ENCODE measurements at regions not wholly inside any gene's neighbourhood (a gene's known extent, or its start where the extent isn't known, plus 50 kb on each side); places are given as distances from the start of the nearest gene placed in this dataset.
"Not testable (repeated sequence)": the region's sequence is repeated elsewhere in the genome, so short reads cannot be mapped to it uniquely, and the experiment has no call there.

- intact Hi-C loops (cut with DNase I) = no loop called here
- DNase-seq = no peak
- FAIRE-seq = no peak
- Histone ChIP-seq H3K36me3 (no peaks in the 10 kb centered on the region), H3K27me3 (no peaks in the 10 kb centered on the region), H3K27ac (no peak overlapping the region), H3K4me3 (no peak overlapping the region), H3K9me3 (no peaks in the 10 kb centered on the region), H3K4me1 (no peaks in the 10 kb centered on the region)
- ATAC-seq = no peak
- WGBS, 2 donors = 47 to 64% methylated on average over 2 of the region's 2 CpGs
- no peak for TF ChIP-seq CTCF (IDR thresholded peaks at IDR 0.05)
These were observed 157.4 kb upstream of the P2RY1 start for GRCh38 chr3:152677491-152677890.

DNA sequence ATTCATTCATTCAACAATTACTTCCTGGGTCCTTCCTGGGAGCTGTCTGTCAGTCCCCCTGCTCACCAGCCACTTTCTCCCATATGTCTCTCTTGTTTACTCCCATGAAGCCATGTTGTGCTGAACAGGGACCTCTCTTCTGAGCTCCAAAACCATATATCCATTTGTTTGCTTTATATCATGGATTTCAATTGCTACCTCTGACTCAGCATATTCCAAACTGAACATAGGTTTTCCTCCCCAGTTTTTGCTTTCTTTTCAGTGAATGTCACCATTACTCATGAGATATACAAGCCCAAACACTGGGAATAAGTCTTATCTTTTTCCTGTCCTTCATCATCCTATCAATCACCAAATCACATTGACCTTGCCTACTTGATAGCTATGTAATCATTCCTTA, 152.5 kb upstream of the P2RY1 start:
- H3K4me3 ChIP-seq = no peak overlapping the region
- intact Hi-C loops (cut with DNase I) = no loop called here
- no peaks in the 10 kb centered on the region for H3K9me3 ChIP-seq
- no peak overlapping the region for H3K27ac ChIP-seq
- no peaks in the 10 kb centered on the region for H3K27me3 ChIP-seq
- ATAC-seq = no peak
- TF ChIP-seq CTCF (IDR thresholded peaks at IDR 0.05) = no peak
- no peak for DNase-seq
- FAIRE-seq = no peak
- H3K4me1 ChIP-seq = no peaks in the 10 kb centered on the region
- H3K36me3 ChIP-seq = no peaks in the 10 kb centered on the region

- TF ChIP-seq CTCF (IDR thresholded peaks at IDR 0.05) = no peak
- FAIRE-seq = no peak
- no peak for ATAC-seq
- H3K36me3 ChIP-seq = no peaks in the 10 kb centered on the region
- H3K4me1 ChIP-seq = no peaks in the 10 kb centered on the region
- H3K27ac ChIP-seq = no peak overlapping the region
- no peaks in the 10 kb centered on the region for H3K27me3 ChIP-seq
- DNase-seq = peak in 2 of 6 donors; percentile 42 to 43
- WGBS, 2 donors = 80 to 91% methylated on average over 9 of the region's 9 CpGs
- H3K9me3 ChIP-seq = no peaks in the 10 kb centered on the region
- no peak overlapping the region for H3K4me3 ChIP-seq
- intact Hi-C loops (cut with DNase I) = no loop called here
These were observed 151.4 kb upstream of the P2RY1 start for GRCh38 chr3:152683521-152683999.

DNA sequence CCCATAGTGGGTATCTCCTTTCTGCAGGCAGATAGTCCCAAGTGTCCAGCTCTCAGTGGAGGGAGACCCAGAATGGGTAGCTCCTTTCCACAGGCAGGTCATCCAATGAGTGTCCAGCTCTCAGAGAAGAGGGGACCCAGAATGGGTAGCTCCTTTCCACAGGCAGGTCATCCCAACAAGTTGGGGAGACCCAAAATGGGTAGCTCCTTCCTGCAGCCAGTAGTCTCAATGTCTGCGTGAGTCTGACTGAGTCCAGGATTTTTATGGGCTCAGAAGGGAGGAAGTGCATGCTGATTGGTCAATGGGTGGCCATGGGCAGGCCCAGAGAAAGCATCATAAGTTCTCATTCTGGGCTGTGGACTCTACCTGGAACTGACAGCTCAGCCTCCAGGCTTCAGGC, 150.7 kb upstream of the P2RY1 start:
- 76 to 79% methylated on average over 1 of the region's 1 CpG for WGBS, 2 donors
- Histone ChIP-seq H3K4me1 (no peaks in the 10 kb centered on the region), H3K27me3 (no peaks in the 10 kb centered on the region), H3K27ac (no peak overlapping the region), H3K4me3 (no peak overlapping the region), H3K9me3 (no peaks in the 10 kb centered on the region), H3K36me3 (no peaks in the 10 kb centered on the region)
- no peak for ATAC-seq
- intact Hi-C loops (cut with DNase I) = no loop called here
- DNase-seq = no peak
- no peak for FAIRE-seq
- TF ChIP-seq CTCF (IDR thresholded peaks at IDR 0.05) = no peak

- no peak for TF ChIP-seq CTCF (IDR thresholded peaks at IDR 0.05)
- WGBS, 2 donors = 40 to 42% methylated on average over 5 of the region's 5 CpGs
- H3K9me3 ChIP-seq = no peaks in the 10 kb centered on the region
- FAIRE-seq (no peak), ATAC-seq (no peak), DNase-seq (no peak)
- H3K36me3 ChIP-seq = no peaks in the 10 kb centered on the region
- H3K4me3 ChIP-seq = no peak overlapping the region
- no peaks in the 10 kb centered on the region for H3K4me1 ChIP-seq
- no peaks in the 10 kb centered on the region for H3K27me3 ChIP-seq
- no peak overlapping the region for H3K27ac ChIP-seq
- intact Hi-C loops (cut with DNase I) = no loop called here
These were observed 146.6 kb upstream of the P2RY1 start for GRCh38 chr3:152688313-152688712.

DNA sequence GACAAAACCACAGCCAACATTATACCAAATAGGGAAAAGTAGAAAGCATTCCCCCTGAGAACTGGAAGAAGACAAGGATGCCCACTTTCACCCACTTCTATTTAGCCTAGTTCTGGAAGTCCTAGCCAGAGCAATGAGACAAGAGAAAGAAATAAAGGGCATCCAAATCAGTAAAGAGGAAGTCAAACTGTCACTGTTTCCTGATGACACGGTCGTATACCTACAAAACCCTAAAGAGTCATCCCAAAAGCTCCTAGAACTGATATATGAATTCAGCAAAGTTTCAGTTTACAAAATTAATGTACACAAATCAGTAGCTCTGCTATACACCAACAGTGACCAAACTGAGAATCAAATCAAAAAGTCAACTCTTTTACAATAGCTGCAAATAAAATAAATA, 142.6 kb upstream of the P2RY1 start:
- H3K36me3 ChIP-seq; H3K27me3 ChIP-seq; H3K4me1 ChIP-seq; intact Hi-C loops (cut with DNase I); H3K4me3 ChIP-seq; H3K27ac ChIP-seq; ATAC-seq; FAIRE-seq; H3K9me3 ChIP-seq; DNase-seq: not testable (repeated sequence)
- WGBS, 2 donors = 78 to 90% methylated on average over 2 of the region's 2 CpGs

GRCh38 chr3:152693521-152694250, 141.2 kb upstream of the P2RY1 start:
- ATAC-seq; H3K9me3 ChIP-seq; DNase-seq; H3K27ac ChIP-seq; H3K4me1 ChIP-seq; H3K36me3 ChIP-seq; intact Hi-C loops (cut with DNase I); H3K27me3 ChIP-seq; H3K4me3 ChIP-seq: not testable (repeated sequence)
- 84 to 95% methylated on average over 1 of the region's 1 CpG for WGBS, 2 donors
- peak; percentile 99 for FAIRE-seq
